IPS-18a (cell line): ENCODE measurements at regions not wholly inside any gene's neighbourhood (a gene's known extent, or its start where the extent isn't known, plus 50 kb on each side); places are given as distances from the start of the nearest gene placed in this dataset.
A peak's percentile ranks its signal among the peaks of the same experiment; 100 is the strongest.

Source experiments
- H3K27ac ChIP-seq: one replicate; pipeline ENCODE4 v1.5.1; 2013; ENCODE audit warnings: low read length
- H3K27me3 ChIP-seq: one replicate; pipeline ENCODE4 v1.6.1; 2013; ENCODE audit warnings: mild to moderate bottlenecking, low read length; ENCODE audit not compliant: control insufficient read depth, insufficient read depth
- H3K36me3 ChIP-seq: one replicate; pipeline ENCODE4 v1.6.1; 2013; ENCODE audit warnings: low read depth, low read length; ENCODE audit not compliant: control insufficient read depth
- H3K4me1 ChIP-seq: one replicate; pipeline ENCODE4 v1.6.1; 2013; ENCODE audit warnings: low read depth, low read length; ENCODE audit not compliant: control insufficient read depth
- H3K4me3 ChIP-seq: one replicate; pipeline ENCODE4 v1.5.1; 2013; ENCODE audit warnings: low read length
- H3K9ac ChIP-seq: one replicate; pipeline ENCODE4 v1.6.1; 2013; ENCODE audit warnings: mild to moderate bottlenecking, low read length, moderate library complexity
- H3K9me3 ChIP-seq: one replicate; pipeline ENCODE4 v1.6.1; 2013; ENCODE audit warnings: low read depth, low read length; ENCODE audit not compliant: control insufficient read depth

GRCh38 chr1:239735111-239735510 lies 348.7 kb downstream of the CHRM3 start:
- no peak overlapping the region for H3K27ac ChIP-seq

GRCh38 chr1:239736479-239736878 lies 350.1 kb downstream of the CHRM3 start:
- Histone ChIP-seq H3K4me1 (no peaks in the 10 kb centered on the region), H3K27me3 (no peaks in the 10 kb centered on the region), H3K9ac (no peak overlapping the region), H3K9me3 (no peaks in the 10 kb centered on the region), H3K36me3 (no peaks in the 10 kb centered on the region), H3K4me3 (no peak overlapping the region), H3K27ac (no peak overlapping the region)

More at GRCh38 chr1:239735111-239735510, 348.7 kb downstream of the CHRM3 start:
- Histone ChIP-seq H3K36me3 (no peaks in the 10 kb centered on the region), H3K4me1 (no peaks in the 10 kb centered on the region), H3K9me3 (no peaks in the 10 kb centered on the region), H3K4me3 (no peak overlapping the region), H3K9ac (no peak overlapping the region), H3K27me3 (no peaks in the 10 kb centered on the region)

- Histone ChIP-seq H3K4me1 (no peaks in the 10 kb centered on the region), H3K9me3 (no peaks in the 10 kb centered on the region), H3K27ac (no peak overlapping the region), H3K4me3 (no peak overlapping the region), H3K36me3 (no peaks in the 10 kb centered on the region), H3K27me3 (no peaks in the 10 kb centered on the region), H3K9ac (no peak overlapping the region)
These were observed 352.3 kb upstream of the FMN2 start for GRCh38 chr1:239739375-239739774.

GRCh38 chr1:239739919-239740318 lies 351.8 kb upstream of the FMN2 start:
- no peaks in the 10 kb centered on the region for H3K4me1 ChIP-seq
- H3K27me3 ChIP-seq, result no peaks in the 10 kb centered on the region
- H3K27ac ChIP-seq, result no peak overlapping the region
- H3K9me3 ChIP-seq, result no peaks in the 10 kb centered on the region
- no peaks in the 10 kb centered on the region for H3K36me3 ChIP-seq
- no peak overlapping the region for H3K9ac ChIP-seq
- no peak overlapping the region for H3K4me3 ChIP-seq

GRCh38 chr1:239742416-239743109 lies 349.1 kb upstream of the FMN2 start:
- Histone ChIP-seq H3K27ac (no peak overlapping the region), H3K36me3 (no peaks in the 10 kb centered on the region), H3K4me3 (no peak overlapping the region), H3K9ac (no peak overlapping the region), H3K4me1 (no peaks in the 10 kb centered on the region), H3K27me3 (no peaks in the 10 kb centered on the region), H3K9me3 (no peaks in the 10 kb centered on the region)

GRCh38 chr1:239744851-239745250 lies 346.8 kb upstream of the FMN2 start:
- Histone ChIP-seq H3K27me3 (no peaks in the 10 kb centered on the region), H3K4me3 (no peak overlapping the region), H3K9ac (no peak overlapping the region), H3K9me3 (no peaks in the 10 kb centered on the region), H3K4me1 (no peaks in the 10 kb centered on the region), H3K36me3 (no peaks in the 10 kb centered on the region), H3K27ac (no peak overlapping the region)

GRCh38 chr1:239755107-239755912 lies 336.4 kb upstream of the FMN2 start:
- Histone ChIP-seq H3K27me3 (no peaks in the 10 kb centered on the region), H3K36me3 (no peaks in the 10 kb centered on the region), H3K4me1 (peaks cover 23% of the 10 kb centered on the region), H3K27ac (peak overlapping the region; percentile 34), H3K9ac (no peak overlapping the region), H3K4me3 (no peak overlapping the region), H3K9me3 (no peaks in the 10 kb centered on the region)

GRCh38 chr1:239757716-239758115 lies 334.0 kb upstream of the FMN2 start:
- Histone ChIP-seq H3K27ac (no peak overlapping the region), H3K9me3 (no peaks in the 10 kb centered on the region), H3K4me3 (no peak overlapping the region), H3K27me3 (no peaks in the 10 kb centered on the region), H3K4me1 (peaks cover 23% of the 10 kb centered on the region), H3K36me3 (no peaks in the 10 kb centered on the region), H3K9ac (no peak overlapping the region)

- H3K36me3 ChIP-seq, result no peaks in the 10 kb centered on the region
- no peaks in the 10 kb centered on the region for H3K9me3 ChIP-seq
- no peak overlapping the region for H3K4me3 ChIP-seq
- no peak overlapping the region for H3K27ac ChIP-seq
- H3K9ac ChIP-seq, result no peak overlapping the region
- H3K4me1 ChIP-seq, result peaks cover 23% of the 10 kb centered on the region
- no peaks in the 10 kb centered on the region for H3K27me3 ChIP-seq
These were observed 332.9 kb upstream of the FMN2 start for GRCh38 chr1:239758756-239759155.

GRCh38 chr1:239761509-239761908 lies 330.2 kb upstream of the FMN2 start:
- no peak overlapping the region for H3K4me3 ChIP-seq
- H3K9ac ChIP-seq, result no peak overlapping the region
- no peaks in the 10 kb centered on the region for H3K36me3 ChIP-seq
- H3K4me1 ChIP-seq, result peaks cover 4% of the 10 kb centered on the region
- no peaks in the 10 kb centered on the region for H3K9me3 ChIP-seq
- H3K27ac ChIP-seq, result no peak overlapping the region
- H3K27me3 ChIP-seq, result no peaks in the 10 kb centered on the region

GRCh38 chr1:239763850-239764249 lies 327.8 kb upstream of the FMN2 start:
- Histone ChIP-seq H3K36me3 (no peaks in the 10 kb centered on the region), H3K27me3 (no peaks in the 10 kb centered on the region), H3K4me1 (peaks cover 1% of the 10 kb centered on the region), H3K27ac (no peak overlapping the region), H3K9ac (no peak overlapping the region), H3K4me3 (no peak overlapping the region), H3K9me3 (no peaks in the 10 kb centered on the region)

- H3K4me3 ChIP-seq, result no peak overlapping the region
- no peak overlapping the region for H3K27ac ChIP-seq
- no peaks in the 10 kb centered on the region for H3K4me1 ChIP-seq
- H3K9me3 ChIP-seq, result no peaks in the 10 kb centered on the region
- H3K9ac ChIP-seq, result no peak overlapping the region
- H3K36me3 ChIP-seq, result no peaks in the 10 kb centered on the region
- no peaks in the 10 kb centered on the region for H3K27me3 ChIP-seq
These were observed 327.1 kb upstream of the FMN2 start for GRCh38 chr1:239764546-239764945.
